ENCODE measurements at regions not wholly inside any gene's neighbourhood (a gene's known extent, or its start where the extent isn't known, plus 50 kb on each side); places are given as distances from the start of the nearest gene placed in this dataset.

DNA sequence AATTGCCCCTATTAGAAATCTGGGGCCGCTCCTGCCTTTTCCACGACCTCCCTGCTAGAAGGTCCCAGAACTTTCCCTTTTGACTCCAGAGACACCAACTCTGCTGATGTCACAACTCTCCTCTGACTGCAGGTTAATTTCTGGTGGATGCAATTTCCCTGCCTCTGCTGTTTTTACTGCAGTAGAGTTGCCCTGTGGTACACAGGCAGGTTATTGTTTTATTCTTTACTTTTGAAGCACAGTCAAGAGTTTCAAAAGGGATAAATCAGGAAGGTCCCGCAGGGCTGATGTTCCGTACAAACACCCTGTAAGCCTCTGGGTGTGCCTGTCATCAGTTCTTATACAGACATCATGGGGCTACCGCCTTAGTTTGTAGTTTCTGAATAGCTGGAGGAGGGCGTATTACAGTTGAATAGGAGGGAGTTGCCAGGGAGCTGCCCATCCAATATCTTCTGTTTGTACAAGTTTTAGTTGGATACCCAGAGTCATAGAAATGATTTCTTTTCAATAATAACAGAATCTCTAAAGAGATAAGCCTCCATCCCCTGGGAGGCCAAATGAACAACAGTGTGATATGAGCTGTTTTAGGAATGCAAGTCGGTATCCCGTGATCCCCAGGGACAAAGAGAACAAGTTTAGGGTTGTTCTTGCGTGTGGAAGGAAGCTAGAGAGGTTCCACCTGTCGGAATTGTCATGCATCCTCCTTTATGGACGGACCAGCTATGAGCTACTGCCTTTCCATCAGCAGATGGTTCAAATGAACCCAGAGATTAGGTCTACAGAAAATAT lies 108.4 kb upstream of the COPS8 start:
- no peak for DNase-seq (ENCODE audit: low spot score)
- TF ChIP-seq, protein P1, sequence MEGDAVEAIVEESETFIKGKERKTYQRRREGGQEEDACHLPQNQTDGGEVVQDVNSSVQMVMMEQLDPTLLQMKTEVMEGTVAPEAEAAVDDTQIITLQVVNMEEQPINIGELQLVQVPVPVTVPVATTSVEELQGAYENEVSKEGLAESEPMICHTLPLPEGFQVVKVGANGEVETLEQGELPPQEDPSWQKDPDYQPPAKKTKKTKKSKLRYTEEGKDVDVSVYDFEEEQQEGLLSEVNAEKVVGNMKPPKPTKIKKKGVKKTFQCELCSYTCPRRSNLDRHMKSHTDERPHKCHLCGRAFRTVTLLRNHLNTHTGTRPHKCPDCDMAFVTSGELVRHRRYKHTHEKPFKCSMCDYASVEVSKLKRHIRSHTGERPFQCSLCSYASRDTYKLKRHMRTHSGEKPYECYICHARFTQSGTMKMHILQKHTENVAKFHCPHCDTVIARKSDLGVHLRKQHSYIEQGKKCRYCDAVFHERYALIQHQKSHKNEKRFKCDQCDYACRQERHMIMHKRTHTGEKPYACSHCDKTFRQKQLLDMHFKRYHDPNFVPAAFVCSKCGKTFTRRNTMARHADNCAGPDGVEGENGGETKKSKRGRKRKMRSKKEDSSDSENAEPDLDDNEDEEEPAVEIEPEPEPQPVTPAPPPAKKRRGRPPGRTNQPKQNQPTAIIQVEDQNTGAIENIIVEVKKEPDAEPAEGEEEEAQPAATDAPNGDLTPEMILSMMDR (IDR thresholded peaks at IDR 0.05; ENCODE audit: borderline replicate concordance, control extremely low read depth, extremely low read depth, insufficient read depth, missing control alignments), result no peak
- in situ Hi-C loops (cut with MboI; ENCODE audit: low sequenced_read_pairs, unreplicated experiment), result no loop called here

DNA sequence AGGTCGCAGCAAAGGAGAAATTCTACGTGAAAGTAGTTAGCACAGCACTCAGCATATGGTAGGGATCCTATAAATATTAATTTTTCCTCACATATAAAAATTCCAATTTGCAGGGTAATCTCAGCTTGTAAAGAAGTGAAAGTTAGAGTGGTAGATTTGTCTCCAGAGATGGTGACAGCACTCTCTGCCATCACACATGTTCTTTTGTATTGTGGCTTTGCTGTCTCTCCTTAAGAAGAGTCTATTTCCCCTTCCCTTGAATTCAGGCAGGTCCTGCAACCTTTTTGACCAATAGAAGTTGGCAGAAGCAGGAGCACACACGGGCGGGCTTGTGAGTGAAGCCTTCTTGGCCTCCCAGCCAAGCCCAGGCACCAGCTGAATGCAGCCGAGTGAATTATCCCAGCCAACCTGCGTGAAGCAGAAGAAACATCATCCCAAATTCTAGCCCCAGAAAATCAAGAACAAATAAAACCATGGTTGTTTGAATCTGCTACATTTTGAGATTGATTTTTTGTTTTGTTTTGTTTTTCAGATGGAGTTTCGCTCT lies 107.8 kb upstream of the COPS8 start:
- DNase-seq (ENCODE audit: low spot score), result no peak
- TF ChIP-seq, protein P1 (IDR thresholded peaks at IDR 0.05; ENCODE audit: borderline replicate concordance, control extremely low read depth, extremely low read depth, insufficient read depth, missing control alignments), result no peak
- in situ Hi-C loops (cut with MboI; ENCODE audit: low sequenced_read_pairs, unreplicated experiment), result no loop called here

DNA sequence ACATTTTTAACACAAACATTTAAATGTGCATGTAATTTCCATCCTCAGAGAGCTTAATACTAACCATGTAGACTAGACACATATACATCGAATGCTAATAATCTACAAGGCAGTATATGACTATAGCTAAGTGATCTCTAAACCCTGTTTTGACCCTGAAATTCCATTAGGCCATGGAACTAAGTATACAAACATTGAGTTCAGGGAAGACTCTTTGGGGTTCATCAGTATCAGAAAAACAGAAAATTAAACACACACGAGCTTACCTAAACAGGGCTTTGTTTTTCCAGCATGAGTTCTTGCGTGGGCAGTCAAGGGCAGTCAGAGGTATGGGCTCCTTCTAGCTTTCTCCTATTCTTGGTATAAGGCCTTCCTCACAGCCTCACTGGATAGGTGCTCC lies 106.0 kb upstream of the COPS8 start:
- no peak for DNase-seq (ENCODE audit: low spot score)
- in situ Hi-C loops (cut with MboI; ENCODE audit: low sequenced_read_pairs, unreplicated experiment), result no loop called here
- TF ChIP-seq, protein P1 (IDR thresholded peaks at IDR 0.05; ENCODE audit: borderline replicate concordance, control extremely low read depth, extremely low read depth, insufficient read depth, missing control alignments), result no peak

DNA sequence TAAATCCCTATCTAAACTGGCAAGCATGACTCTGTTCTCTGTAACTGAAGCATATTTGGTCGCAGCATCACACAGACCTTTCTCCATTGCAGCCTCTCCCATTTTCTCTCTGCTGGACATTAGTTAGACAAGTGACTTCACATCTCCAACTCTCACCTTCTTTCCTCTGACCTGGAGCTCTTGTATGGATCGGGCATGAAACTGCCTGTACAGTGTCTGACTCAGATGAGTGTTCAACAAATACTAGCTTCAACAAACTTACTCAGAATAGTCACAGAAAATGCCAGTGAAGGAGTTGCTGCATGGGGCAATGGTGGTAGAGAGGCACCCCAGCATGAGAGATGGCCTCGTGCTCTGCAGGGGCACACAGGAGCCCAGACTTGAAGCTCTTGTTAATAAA lies 104.7 kb upstream of the COPS8 start:
- no peak for DNase-seq (ENCODE audit: low spot score)
- in situ Hi-C loops (cut with MboI; ENCODE audit: low sequenced_read_pairs, unreplicated experiment), result no loop called here

DNA sequence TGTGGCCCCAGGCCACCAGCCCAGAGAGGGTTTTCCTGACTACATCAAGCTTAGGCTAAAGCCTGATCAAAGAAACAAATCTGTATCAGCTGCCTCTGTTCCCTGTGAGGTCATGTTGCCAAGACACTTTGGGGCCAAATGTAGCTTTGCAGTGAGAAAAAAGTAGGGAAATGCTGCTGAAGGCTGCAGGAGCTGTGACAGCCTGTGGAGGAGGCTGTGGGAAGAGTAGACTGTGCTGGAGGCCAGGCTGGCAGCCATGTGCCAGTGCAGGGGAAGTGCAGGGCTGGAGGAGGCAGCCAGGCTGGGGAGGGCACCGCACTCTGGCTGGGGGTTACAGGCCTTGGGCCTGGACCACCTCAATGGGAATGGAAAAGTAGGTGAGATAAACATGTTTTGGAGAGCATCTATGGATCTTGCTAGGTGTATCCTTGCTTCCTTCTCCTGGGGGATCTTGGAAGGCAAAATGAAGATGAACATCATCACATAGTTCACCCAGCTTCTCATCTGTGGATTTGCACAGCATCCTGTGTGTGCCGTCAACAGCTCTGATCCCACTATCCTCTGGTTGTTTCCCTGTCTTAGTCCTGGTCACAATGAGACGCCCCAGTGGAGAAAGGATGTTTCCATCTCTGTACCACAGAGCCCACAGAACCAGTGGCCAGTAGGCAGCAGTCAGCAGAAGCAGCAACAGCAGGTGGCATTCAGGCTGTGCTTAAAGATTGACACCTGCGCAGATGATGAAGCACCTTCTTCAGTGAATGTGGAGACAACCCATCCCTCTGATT lies 103.8 kb upstream of the COPS8 start:
- no peak for DNase-seq (ENCODE audit: low spot score)
- TF ChIP-seq, protein P1 (IDR thresholded peaks at IDR 0.05; ENCODE audit: borderline replicate concordance, control extremely low read depth, extremely low read depth, insufficient read depth, missing control alignments), result no peak
- in situ Hi-C loops (cut with MboI; ENCODE audit: low sequenced_read_pairs, unreplicated experiment), result no loop called here

More for the DNA sequence above, 104.7 kb upstream of the COPS8 start:
- TF ChIP-seq, protein P1 (IDR thresholded peaks at IDR 0.05; ENCODE audit: borderline replicate concordance, control extremely low read depth, extremely low read depth, insufficient read depth, missing control alignments), result no peak

DNA sequence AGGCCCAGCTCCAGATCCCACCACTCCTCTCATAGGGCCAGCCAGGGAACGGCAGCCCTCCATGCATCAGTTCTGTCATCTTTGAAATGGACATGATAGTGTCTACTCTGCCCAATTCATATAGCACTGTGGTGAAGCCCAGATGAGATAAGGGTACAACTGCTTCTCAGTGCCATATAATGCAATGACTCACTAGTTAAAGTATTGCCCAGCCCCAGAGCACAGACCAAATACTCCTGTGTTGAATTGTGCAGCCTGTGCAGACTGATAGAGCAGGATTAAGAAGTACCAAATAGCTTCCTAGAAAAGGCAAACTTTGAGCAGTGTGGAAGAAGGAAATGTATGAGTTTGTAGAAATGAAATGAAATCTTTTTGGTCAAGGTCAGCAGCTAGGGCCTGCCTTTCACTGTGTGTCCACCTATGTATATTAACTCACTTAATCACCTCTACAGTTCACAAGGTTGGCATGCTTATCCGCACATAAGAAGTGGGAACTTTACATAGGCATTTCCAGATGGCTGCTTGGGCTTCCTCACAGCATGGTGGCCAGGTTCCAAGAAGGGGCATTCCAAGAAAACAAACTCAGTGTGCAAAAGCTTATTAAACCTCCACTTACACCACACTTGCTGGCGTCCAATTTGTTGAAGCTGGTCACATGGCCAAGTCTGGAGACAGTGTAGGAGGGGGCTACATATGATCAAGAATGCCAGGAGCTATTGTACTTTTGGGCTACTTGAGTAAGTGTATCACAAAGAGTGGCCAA lies 102.8 kb upstream of the COPS8 start:
- in situ Hi-C loops (cut with MboI; ENCODE audit: low sequenced_read_pairs, unreplicated experiment), result no loop called here
- TF ChIP-seq, protein P1 (IDR thresholded peaks at IDR 0.05; ENCODE audit: borderline replicate concordance, control extremely low read depth, extremely low read depth, insufficient read depth, missing control alignments), result no peak
- DNase-seq (ENCODE audit: low spot score), result no peak

All from GM13976 (cell line).